ENCODE measurements at regions not wholly inside any gene's neighbourhood (a gene's known extent, or its start where the extent isn't known, plus 50 kb on each side); places are given as distances from the start of the nearest gene placed in this dataset.

GRCh38 chr5:12805165-12805698 lies 901.0 kb upstream of the CTNND2 start:
- Histone ChIP-seq H3K27ac (replicated peaks in 1 of 4) (no peak overlapping the region), H3K4me3 (no peak overlapping the region), H3K36me3 (no peaks in the 10 kb centered on the region), H3K9me3 (no peaks in the 10 kb centered on the region), H3K27me3 (peaks cover 0 to 3% (median 0%) of the 10 kb centered on the region in 4 donors), H3K4me1 (no peaks in the 10 kb centered on the region)
- 71% methylated on average over 18 of the region's 19 CpGs for WGBS
- TF ChIP-seq EP300 (IDR thresholded peaks at IDR 0.05) (no peak), POLR2AphosphoS5 (IDR thresholded peaks at IDR 0.05) (no peak), POLR2A (IDR thresholded peaks at IDR 0.05; ENCODE audit: low read depth) (no peak)
- TF ChIP-seq, protein P1, sequence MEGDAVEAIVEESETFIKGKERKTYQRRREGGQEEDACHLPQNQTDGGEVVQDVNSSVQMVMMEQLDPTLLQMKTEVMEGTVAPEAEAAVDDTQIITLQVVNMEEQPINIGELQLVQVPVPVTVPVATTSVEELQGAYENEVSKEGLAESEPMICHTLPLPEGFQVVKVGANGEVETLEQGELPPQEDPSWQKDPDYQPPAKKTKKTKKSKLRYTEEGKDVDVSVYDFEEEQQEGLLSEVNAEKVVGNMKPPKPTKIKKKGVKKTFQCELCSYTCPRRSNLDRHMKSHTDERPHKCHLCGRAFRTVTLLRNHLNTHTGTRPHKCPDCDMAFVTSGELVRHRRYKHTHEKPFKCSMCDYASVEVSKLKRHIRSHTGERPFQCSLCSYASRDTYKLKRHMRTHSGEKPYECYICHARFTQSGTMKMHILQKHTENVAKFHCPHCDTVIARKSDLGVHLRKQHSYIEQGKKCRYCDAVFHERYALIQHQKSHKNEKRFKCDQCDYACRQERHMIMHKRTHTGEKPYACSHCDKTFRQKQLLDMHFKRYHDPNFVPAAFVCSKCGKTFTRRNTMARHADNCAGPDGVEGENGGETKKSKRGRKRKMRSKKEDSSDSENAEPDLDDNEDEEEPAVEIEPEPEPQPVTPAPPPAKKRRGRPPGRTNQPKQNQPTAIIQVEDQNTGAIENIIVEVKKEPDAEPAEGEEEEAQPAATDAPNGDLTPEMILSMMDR (IDR thresholded peaks at IDR 0.05), result no peak
- DNase-seq (ENCODE audit: extremely low spot score), result no peak
- intact Hi-C loops (cut with DNase I), result no loop called here

GRCh38 chr5:12799165-12799564 lies 894.9 kb upstream of the CTNND2 start:
- no peak for DNase-seq (ENCODE audit: extremely low spot score)
- intact Hi-C loops (cut with DNase I), result no loop called here
- no peak overlapping the region for H3K27ac ChIP-seq (replicated peaks in 1 of 4)

DNA sequence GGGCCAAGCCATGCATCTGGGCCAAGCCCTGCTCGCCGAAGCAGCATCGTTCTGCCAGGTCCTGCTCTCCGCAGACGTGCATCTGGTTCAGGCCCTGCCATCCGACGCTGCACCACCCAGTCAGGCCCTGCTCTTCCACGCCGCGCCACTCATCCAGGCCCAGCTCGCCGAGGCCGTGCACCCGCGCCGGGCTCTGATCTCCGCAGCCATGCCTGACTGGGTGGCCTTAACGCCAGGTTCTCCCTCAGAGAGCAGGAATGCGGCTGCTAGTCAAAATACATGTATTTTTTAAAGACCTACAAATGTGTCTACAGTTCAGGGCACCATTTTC lies 891.1 kb upstream of the CTNND2 start:
- Histone ChIP-seq H3K9me3 (peaks cover 0 to 11% (median 3%) of the 10 kb centered on the region in 4 donors), H3K36me3 (no peaks in the 10 kb centered on the region), H3K4me3 (no peak overlapping the region), H3K27ac (replicated peaks in 1 of 4) (no peak overlapping the region), H3K27me3 (no peaks in the 10 kb centered on the region), H3K4me1 (no peaks in the 10 kb centered on the region)
- 95% methylated on average over 15 of the region's 19 CpGs for WGBS
- no peak for DNase-seq (ENCODE audit: extremely low spot score)
- no peak for TF ChIP-seq EP300 (IDR thresholded peaks at IDR 0.05)
- no peak for TF ChIP-seq POLR2AphosphoS5 (IDR thresholded peaks at IDR 0.05)
- TF ChIP-seq POLR2A (IDR thresholded peaks at IDR 0.05; ENCODE audit: low read depth), result no peak
- TF ChIP-seq, protein P1 (IDR thresholded peaks at IDR 0.05), result no peak
- intact Hi-C loops (cut with DNase I), result no loop called here

More at GRCh38 chr5:12799165-12799564, 894.9 kb upstream of the CTNND2 start:
- WGBS, result 86% methylated on average over 5 of the region's 5 CpGs
- TF ChIP-seq, protein P1 (IDR thresholded peaks at IDR 0.05), result no peak
- TF ChIP-seq EP300 (IDR thresholded peaks at IDR 0.05) (no peak), POLR2AphosphoS5 (IDR thresholded peaks at IDR 0.05) (no peak), POLR2A (IDR thresholded peaks at IDR 0.05; ENCODE audit: low read depth) (no peak)
- Histone ChIP-seq H3K27me3 (no peaks in the 10 kb centered on the region), H3K4me3 (no peak overlapping the region), H3K4me1 (no peaks in the 10 kb centered on the region), H3K36me3 (no peaks in the 10 kb centered on the region), H3K9me3 (peaks cover 0 to 11% (median 3%) of the 10 kb centered on the region in 4 donors)

DNA sequence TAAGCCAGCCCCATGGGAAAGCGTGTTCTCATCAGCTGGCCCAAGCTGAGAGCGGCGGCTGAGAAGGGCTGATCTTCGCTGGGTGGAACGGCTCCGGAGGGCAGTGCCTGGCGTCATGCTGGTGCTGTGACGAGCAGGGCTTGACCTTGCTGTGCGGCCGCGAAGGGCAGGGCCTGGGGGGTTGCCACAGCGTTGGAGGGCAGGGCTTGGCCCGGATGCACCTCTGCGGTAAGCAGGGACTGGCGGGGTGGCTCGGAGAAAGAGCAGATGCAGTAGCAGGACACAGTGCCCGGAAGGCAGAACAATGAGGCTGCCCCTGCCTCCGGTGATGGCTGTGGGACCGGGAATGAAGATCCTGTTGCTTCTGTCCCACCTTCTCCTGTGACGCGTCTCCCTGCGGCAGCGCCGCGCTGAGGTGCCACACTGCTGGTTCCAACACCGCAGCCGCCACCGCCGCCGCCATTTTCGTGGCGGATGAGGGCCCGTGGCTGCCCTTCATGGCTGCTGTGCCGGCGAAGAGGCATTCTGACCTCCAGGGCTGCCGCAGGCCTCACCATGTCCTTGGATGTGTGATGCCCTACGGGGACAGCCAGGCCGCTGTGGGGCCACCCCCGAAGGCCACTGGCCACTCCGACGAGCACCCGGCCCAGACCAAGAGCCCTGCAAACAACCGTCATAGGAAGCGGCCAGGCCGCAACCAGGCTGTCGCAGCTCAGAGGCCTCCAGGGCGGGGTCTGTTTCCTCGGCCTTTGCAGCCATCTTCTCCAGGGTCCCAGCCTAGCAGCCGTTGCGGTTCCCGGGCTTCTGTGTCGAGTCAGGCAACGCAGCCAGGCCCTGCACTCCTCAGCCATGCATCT lies 890.5 kb upstream of the CTNND2 start:
- no peak for DNase-seq (ENCODE audit: extremely low spot score)
- intact Hi-C loops (cut with DNase I), result no loop called here
- TF ChIP-seq, protein P1 (IDR thresholded peaks at IDR 0.05), result no peak
- TF ChIP-seq POLR2AphosphoS5 (IDR thresholded peaks at IDR 0.05) (no peak), POLR2A (IDR thresholded peaks at IDR 0.05; ENCODE audit: low read depth) (no peak), EP300 (IDR thresholded peaks at IDR 0.05) (no peak)
- H3K4me3 ChIP-seq, result no peak overlapping the region
- 95% methylated on average over 43 of the region's 53 CpGs for WGBS
- no peaks in the 10 kb centered on the region for H3K4me1 ChIP-seq
- H3K36me3 ChIP-seq, result no peaks in the 10 kb centered on the region
- H3K27me3 ChIP-seq, result no peaks in the 10 kb centered on the region
- H3K27ac ChIP-seq (replicated peaks in 1 of 4), result no peak overlapping the region
- peaks cover 0 to 11% (median 3%) of the 10 kb centered on the region in 4 donors for H3K9me3 ChIP-seq

Data from esophagus muscularis mucosa (tissue), 4 donors.